GM06990 (cell line): ENCODE measurements at regions not wholly inside any gene's neighbourhood (a gene's known extent, or its start where the extent isn't known, plus 50 kb on each side); places are given as distances from the start of the nearest gene placed in this dataset.

Experiments used
- DNase-seq: peaks from one replicate; pipeline ENCODE4 v3.0.0-alpha.2; 2011; ENCODE audit not compliant: insufficient read length; ENCODE audit errors: extremely low read depth
- H3K27me3 ChIP-seq: replicated peaks from 2 replicates; pipeline ENCODE4 v1.6.0; 2011; ENCODE audit warnings: low read length; ENCODE audit not compliant: control insufficient read depth, insufficient read depth
- H3K36me3 ChIP-seq: 2 replicates; pipeline ENCODE4 v1.5.1; 2011; ENCODE audit warnings: low read length; ENCODE audit not compliant: control insufficient read depth, insufficient read depth
- H3K4me3 ChIP-seq: replicated peaks from 2 replicates; pipeline ENCODE4 v1.5.1; 2011; ENCODE audit warnings: low read depth, mild to moderate bottlenecking, control low read depth, low read length
- CTCF ChIP-seq: IDR thresholded peaks from 2 replicates; pipeline ENCODE4 v1.5.1; 2011; ENCODE audit warnings: low read length, control low read depth, mild to moderate bottlenecking, inconsistent platforms; ENCODE audit not compliant: insufficient read depth, poor library complexity, severe bottlenecking

- no peak overlapping the region for H3K4me3 ChIP-seq
- H3K36me3 ChIP-seq = no peaks in the 10 kb centered on the region
- peaks cover 2% of the 10 kb centered on the region for H3K27me3 ChIP-seq
- DNase-seq = no peak
- TF ChIP-seq CTCF = no peak
These were observed 266.7 kb downstream of the GPATCH2 start for GRCh38 chr1:217364220-217364619.

DNA sequence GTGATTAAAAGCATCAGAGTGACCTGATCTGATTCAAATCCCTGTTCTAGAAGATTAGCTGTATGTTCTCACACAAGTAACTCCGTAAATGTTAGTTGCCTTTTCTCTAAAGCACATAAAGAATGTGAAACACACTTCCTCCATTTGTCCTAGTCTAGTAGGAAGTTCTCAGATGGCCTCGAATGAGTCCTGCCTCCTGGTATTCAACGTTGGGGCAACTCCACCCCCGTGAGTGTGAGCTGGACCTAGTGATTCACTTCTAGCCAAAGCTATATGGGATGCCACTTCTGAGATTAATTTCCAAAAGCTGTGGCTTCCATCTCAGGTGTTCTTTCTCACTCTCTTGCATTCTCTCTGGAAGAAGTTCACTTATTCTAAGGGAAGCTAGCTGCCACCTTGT is 267.6 kb downstream of the GPATCH2 start:
- DNase-seq = no peak
- TF ChIP-seq CTCF = no peak
- H3K27me3 ChIP-seq = peaks cover 2% of the 10 kb centered on the region
- no peaks in the 10 kb centered on the region for H3K36me3 ChIP-seq
- H3K4me3 ChIP-seq = no peak overlapping the region

- no peak for TF ChIP-seq CTCF
- Histone ChIP-seq H3K27me3 (peaks cover 2% of the 10 kb centered on the region), H3K36me3 (no peaks in the 10 kb centered on the region), H3K4me3 (no peak overlapping the region)
- DNase-seq = no peak
These were observed 270.4 kb downstream of the GPATCH2 start for GRCh38 chr1:217360510-217360909.

GRCh38 chr1:217354895-217355294 is 276.0 kb downstream of the GPATCH2 start:
- H3K4me3 ChIP-seq = no peak overlapping the region
- no peak for DNase-seq
- TF ChIP-seq CTCF = no peak
- no peaks in the 10 kb centered on the region for H3K36me3 ChIP-seq
- H3K27me3 ChIP-seq = no peaks in the 10 kb centered on the region

GRCh38 chr1:217348960-217349664 is 281.8 kb downstream of the GPATCH2 start:
- Histone ChIP-seq H3K27me3 (no peaks in the 10 kb centered on the region), H3K4me3 (no peak overlapping the region), H3K36me3 (no peaks in the 10 kb centered on the region)
- TF ChIP-seq CTCF = no peak
- no peak for DNase-seq

DNA sequence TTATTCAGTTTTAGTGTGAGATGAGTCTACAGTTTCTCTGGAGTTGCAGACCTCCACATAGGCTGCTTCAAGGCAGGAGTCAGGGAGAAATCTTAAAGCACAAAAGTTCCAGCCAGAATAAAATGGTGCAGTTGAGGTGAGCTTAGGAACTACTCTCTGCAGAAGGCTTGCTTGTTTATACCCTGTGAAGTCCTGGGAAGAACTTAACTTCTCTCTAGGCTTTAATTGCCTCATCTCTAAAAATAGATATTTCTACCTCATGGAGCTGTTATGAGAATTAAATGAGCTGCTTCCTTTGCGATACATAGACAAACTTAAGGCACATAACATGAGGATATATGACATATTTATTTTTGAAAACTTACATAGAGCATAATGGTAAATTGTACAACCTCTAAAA is 286.2 kb downstream of the GPATCH2 start:
- Histone ChIP-seq H3K4me3 (no peak overlapping the region), H3K36me3 (no peaks in the 10 kb centered on the region), H3K27me3 (no peaks in the 10 kb centered on the region)
- DNase-seq = no peak
- no peak for TF ChIP-seq CTCF
